Choroid plexus epithelial cell (primary cell): ENCODE measurements at regions not wholly inside any gene's neighbourhood (a gene's known extent, or its start where the extent isn't known, plus 50 kb on each side); places are given as distances from the start of the nearest gene placed in this dataset.

Source experiments
- DNase-seq: peaks from one replicate; pipeline ENCODE4 v3.0.0-alpha.2; 2010; ENCODE audit warnings: low read depth
- H3K4me3 ChIP-seq: 2 replicates; pipeline ENCODE4 v1.5.1; 2011; ENCODE audit warnings: low read depth, mild to moderate bottlenecking, control low read depth, low read length, moderate library complexity
- TF ChIP-seq, protein P1 (sequence below): conservative IDR thresholded peaks from 2 replicates; pipeline ENCODE4 v1.5.1; 2011; ENCODE audit warnings: low read depth, mild to moderate bottlenecking, control low read depth, inconsistent platforms, low read length, moderate library complexity

DNA sequence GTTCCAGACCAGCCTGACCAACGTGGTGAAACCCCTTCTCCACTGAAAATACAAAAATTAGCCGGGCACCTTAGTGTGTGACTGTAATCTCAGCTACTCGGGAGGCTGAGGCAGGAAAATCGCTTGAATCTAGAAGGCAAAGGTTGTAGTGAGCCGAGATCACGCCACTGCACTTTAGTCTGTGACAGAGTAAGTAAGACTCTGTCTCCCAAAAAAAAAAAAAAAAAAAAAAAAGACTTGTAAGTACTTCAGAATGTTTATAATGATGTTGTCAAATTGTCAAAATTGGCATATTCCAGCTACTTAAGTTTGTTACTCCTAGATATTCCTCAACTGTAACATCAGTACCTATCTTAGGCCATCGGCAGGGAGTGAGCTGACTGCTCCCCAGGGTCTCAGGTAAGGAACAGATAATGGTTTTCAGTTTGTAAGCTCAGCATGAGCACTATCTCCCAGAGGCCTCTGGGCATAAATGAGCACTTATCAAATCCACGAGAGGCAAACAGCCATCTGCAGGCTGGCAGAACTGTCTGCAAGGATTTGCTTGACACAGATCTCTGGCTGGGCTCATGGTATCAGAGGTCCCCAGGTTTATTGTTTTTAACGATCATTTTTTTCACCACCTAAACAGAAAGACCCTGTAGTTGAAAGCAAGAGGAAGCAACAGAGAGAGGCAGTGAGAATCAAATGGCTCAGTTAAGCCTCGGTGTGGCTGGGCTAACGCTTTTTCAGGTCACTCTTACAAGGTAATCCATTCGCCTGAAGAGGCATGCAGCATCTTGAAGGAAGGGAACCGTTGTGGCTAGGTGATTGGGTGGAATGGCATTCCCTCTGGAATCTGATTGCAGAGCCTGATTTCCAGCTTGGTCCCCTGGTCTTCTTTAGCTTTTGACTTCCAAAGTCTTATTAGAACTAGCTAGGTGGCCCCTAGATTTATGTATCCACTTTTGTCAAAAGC is 115.9 kb downstream of the LY86 start:
- no peak for DNase-seq
- TF ChIP-seq, protein P1, sequence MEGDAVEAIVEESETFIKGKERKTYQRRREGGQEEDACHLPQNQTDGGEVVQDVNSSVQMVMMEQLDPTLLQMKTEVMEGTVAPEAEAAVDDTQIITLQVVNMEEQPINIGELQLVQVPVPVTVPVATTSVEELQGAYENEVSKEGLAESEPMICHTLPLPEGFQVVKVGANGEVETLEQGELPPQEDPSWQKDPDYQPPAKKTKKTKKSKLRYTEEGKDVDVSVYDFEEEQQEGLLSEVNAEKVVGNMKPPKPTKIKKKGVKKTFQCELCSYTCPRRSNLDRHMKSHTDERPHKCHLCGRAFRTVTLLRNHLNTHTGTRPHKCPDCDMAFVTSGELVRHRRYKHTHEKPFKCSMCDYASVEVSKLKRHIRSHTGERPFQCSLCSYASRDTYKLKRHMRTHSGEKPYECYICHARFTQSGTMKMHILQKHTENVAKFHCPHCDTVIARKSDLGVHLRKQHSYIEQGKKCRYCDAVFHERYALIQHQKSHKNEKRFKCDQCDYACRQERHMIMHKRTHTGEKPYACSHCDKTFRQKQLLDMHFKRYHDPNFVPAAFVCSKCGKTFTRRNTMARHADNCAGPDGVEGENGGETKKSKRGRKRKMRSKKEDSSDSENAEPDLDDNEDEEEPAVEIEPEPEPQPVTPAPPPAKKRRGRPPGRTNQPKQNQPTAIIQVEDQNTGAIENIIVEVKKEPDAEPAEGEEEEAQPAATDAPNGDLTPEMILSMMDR: no peak

DNA sequence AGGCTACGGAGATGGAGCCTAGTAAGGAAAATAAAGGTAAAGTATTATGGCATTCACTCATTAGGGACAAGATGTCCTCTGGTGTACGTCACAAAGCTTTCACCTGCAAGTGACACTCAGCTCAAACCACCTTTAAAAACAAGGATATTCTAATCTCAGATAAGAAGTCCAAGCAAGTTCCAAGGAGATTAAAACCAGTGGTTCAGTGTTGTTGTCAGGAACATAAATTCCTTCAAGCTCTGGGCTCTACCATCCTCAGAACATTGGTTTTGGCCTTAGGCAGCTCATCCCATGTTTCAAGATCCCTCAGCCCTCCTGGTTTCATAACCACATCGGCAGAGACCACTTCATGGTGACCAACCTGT is 116.5 kb downstream of the LY86 start:
- H3K4me3 ChIP-seq: no peak overlapping the region
- DNase-seq: no peak
- TF ChIP-seq, protein P1: no peak

More for the DNA sequence above, 115.9 kb downstream of the LY86 start:
- no peak overlapping the region for H3K4me3 ChIP-seq

DNA sequence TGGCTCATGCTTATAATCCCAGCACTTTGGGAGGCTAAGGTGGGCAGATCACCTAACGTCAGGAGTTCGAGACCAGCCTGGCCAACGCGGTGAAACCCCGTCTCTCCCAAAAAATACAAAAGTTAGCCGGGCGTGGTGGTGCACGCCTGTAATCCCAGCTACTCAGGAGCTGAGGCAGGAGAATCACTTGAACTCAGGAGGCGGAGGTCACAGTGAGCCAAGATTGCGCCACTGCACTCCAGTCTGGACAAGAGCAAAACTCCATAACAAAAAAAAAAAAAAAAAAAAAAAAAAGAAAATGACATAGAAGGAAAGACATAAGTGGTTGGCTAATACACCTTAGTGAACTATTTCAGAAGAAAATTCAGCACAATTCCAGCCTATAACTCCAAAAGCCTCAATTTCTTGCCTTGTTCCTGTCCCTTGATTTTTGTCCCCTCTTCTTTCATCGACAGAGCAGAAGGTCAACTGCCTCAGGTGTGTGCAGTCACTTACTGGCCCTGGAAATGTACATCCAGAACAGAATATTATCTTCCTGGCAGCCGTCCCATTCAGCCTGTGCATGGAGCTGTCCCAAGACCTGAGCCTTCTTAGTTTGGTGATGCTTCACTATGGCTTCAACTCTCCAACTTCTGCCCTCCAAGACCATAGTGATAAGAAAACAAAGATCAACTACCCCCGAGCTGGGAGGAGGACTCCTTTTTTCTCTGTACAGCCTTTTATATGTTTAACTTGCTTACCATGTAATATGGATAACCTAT is 117.6 kb downstream of the LY86 start:
- no peak for DNase-seq
- TF ChIP-seq, protein P1: no peak
- no peak overlapping the region for H3K4me3 ChIP-seq

DNA sequence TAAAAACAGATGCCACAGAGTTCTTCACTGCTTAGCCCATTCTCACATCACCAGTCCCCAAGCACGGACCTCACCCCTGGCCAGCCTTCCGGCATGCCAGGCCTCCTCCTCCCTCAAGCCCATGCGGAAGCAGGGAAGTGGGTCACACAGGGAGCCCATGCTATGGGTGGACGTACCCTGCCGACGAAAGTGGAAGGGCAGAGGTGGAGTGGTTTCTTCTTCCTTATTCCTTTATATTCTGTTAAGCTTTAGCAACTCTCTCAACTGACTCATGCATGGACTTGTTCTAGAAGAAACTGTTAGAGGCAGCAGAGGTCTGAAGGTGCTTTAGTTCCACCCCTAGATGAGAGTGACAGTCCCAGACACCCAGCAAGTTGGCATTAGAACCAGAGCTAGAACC is 118.6 kb downstream of the LY86 start:
- no peak overlapping the region for H3K4me3 ChIP-seq
- DNase-seq: no peak
- TF ChIP-seq, protein P1: no peak

DNA sequence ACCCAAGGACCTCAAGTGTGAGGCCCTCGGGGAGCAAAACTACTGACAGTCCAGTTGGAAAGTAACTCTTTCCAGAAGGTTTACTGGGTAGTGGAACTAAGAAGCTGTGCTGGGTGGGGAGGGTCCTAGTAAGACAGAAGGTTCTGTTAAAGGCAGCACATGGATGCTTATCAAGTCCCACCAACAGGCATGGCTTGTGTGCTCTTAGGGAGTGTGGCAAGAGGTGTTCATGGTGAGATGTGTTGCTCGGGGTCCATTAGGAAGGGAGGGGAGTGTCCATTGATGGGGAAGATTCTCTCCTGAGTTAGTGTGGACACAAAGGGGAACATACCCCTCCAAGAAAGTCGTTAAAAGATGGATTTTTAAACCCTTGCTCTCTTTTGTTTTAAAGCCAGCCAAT is 120.6 kb downstream of the LY86 start:
- TF ChIP-seq, protein P1: no peak
- H3K4me3 ChIP-seq: no peak overlapping the region
- DNase-seq: no peak

DNA sequence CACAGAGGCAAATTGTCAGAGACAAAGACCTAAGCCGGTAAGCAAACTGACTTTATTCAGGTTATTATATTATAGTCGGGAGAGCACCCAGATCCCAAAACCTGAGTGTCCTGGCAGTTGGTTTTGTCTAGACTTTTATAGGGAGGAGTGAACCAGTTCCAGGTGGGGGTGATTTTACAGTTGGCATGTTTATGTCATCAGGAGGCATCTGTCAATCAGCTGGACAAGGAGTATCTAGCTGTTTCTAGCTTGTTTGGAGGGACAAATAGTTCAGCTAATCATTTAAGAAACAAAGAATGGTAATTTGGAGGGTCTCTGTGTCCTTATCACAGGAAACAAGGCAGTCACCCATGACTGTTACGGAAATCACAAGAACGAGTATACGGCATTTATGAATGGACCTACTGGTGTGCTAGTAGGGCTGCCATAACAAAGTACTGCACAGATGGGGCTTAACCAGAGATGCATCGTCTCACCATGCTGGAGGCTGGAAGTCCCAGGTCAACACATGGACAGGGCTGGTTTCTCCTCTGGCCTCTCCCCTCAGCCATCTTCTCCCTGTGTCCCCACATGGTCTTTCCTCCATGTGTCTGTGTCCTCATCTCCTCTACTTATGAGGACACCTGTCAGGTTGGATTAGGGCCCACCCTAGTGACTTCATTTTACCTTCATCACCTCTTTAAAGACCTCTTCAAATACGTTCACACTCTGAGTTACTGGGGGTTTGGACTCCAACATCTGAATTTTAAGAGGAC is 122.7 kb downstream of the LY86 start:
- H3K4me3 ChIP-seq: no peak overlapping the region
- DNase-seq: no peak
- TF ChIP-seq, protein P1: no peak
